SK-N-SH (cell line): ENCODE measurements at regions not wholly inside any gene's neighbourhood (a gene's known extent, or its start where the extent isn't known, plus 50 kb on each side); places are given as distances from the start of the nearest gene placed in this dataset.
A peak's percentile ranks its signal among the peaks of the same experiment; 100 is the strongest.

Source experiments
- CTCF ChIA-PET: fragments of 300-600, 350-600 bp; formaldehyde crosslinking; extraction: SDS; loops from one replicate; lab custom pipeline; 2021; lab: Yijun Ruan, JAX
- POLR2A ChIA-PET: fragments of 350-600 bp; sonication (Branson Sonifier 250); formaldehyde crosslinking; extraction: SDS; loops from one replicate; lab custom pipeline; 2020; ENCODE audit warnings: antibody characterized with exemption, inconsistent platforms; lab: Yijun Ruan, JAX
- DNase-seq: peaks from one replicate; pipeline ENCODE4 v3.0.0; 2012
- H2AFZ ChIP-seq: fragments of 200-600 bp; sonication (generic); 2 replicates; pipeline ENCODE4 v1.8.1; 2016; ENCODE audit warnings: antibody characterized with exemption, mild to moderate bottlenecking, low read depth
- H3F3A ChIP-seq: fragments of 200-600 bp; sonication (generic); replicated peaks from 2 replicates; pipeline ENCODE3; 2016; ENCODE audit warnings: antibody characterized with exemption, mild to moderate bottlenecking; ENCODE audit not compliant: insufficient read depth
- H3K27ac ChIP-seq, 2 experiments: fragments of 200-500 bp in 1 of 2; fragments of 200-600 bp in 1 of 2; sonication (Bioruptor generic) in 1 of 2; sonication (generic), shearing (Covaris generic) in 1 of 2; 2 replicates each; pipeline versions ENCODE4 v1.5.1 to v1.6.1; 2014 to 2016; ENCODE audit warnings: low read depth in 2 of 2, inconsistent platforms in 1 of 2, low read length in 1 of 2, mild to moderate bottlenecking in 1 of 2, mixed read lengths in 1 of 2
- H3K27me3 ChIP-seq: fragments of 200-600 bp; sonication (generic), shearing (Covaris generic); 2 replicates; pipeline ENCODE4 v1.6.1; 2016; ENCODE audit warnings: mixed run types; ENCODE audit not compliant: insufficient read depth
- H3K36me3 ChIP-seq, 2 experiments: fragments of 200-500 bp in 1 of 2; fragments of 200-600 bp in 1 of 2; sonication (Bioruptor generic) in 1 of 2; sonication (generic) in 1 of 2; replicated peaks in 1 of 2; 2 replicates each; pipeline versions ENCODE3 to v1.5.1; 2014 to 2016; ENCODE audit warnings: low read length in 1 of 2, mild to moderate bottlenecking in 1 of 2; ENCODE audit not compliant: insufficient read depth in 2 of 2, control insufficient read depth in 1 of 2
- H3K4me1 ChIP-seq, 2 experiments: fragments of 200-500 bp in 1 of 2; fragments of 200-600 bp in 1 of 2; sonication (Bioruptor generic) in 1 of 2; sonication (generic), shearing (Covaris generic) in 1 of 2; 2 replicates each; pipeline versions ENCODE4 v1.5.1 to v1.6.1; 2014 to 2016; ENCODE audit warnings: low read depth in 1 of 2, low read length in 1 of 2, mixed run types in 1 of 2; ENCODE audit not compliant: insufficient read depth in 2 of 2, control insufficient read depth in 1 of 2
- H3K4me2 ChIP-seq: fragments of 200-600 bp; sonication (generic), shearing (Covaris generic); 2 replicates; pipeline ENCODE4 v1.6.1; 2017; ENCODE audit warnings: mixed run types
- H3K4me3 ChIP-seq, 2 experiments: fragments of 200-500 bp in 1 of 2; fragments of 200-600 bp in 1 of 2; sonication (Bioruptor generic) in 1 of 2; sonication (generic), shearing (Covaris generic) in 1 of 2; 2 replicates each; pipeline versions ENCODE4 v1.5.1 to v1.8.1; 2014 to 2016; ENCODE audit warnings: low read depth in 2 of 2, inconsistent platforms in 1 of 2, low read length in 1 of 2, mild to moderate bottlenecking in 1 of 2, mixed read lengths in 1 of 2, moderate library complexity in 1 of 2
- H3K79me2 ChIP-seq: fragments of 200-600 bp; sonication (generic); 2 replicates; pipeline ENCODE4 v1.8.1; 2017; ENCODE audit warnings: mild to moderate bottlenecking; ENCODE audit not compliant: insufficient read depth
- H3K9ac ChIP-seq: fragments of 200-600 bp; sonication (generic); 2 replicates; pipeline ENCODE4 v1.6.1; 2017; ENCODE audit warnings: mixed run types
- H3K9me2 ChIP-seq: fragments of 200-600 bp; sonication (generic); 2 replicates; pipeline ENCODE4 v1.6.1; 2017; ENCODE audit warnings: mixed run types
- H3K9me3 ChIP-seq: fragments of 200-600 bp; sonication (generic); 2 replicates; pipeline ENCODE4 v1.6.1; 2017; ENCODE audit warnings: mixed run types, mild to moderate bottlenecking, moderate library complexity
- H4K20me1 ChIP-seq: fragments of 200-600 bp; sonication (generic); 2 replicates; pipeline ENCODE4 v1.6.1; 2017; ENCODE audit warnings: mild to moderate bottlenecking, mixed run types; ENCODE audit not compliant: insufficient read depth
- EP300 ChIP-seq, 2 experiments: IDR thresholded peaks; 2 replicates each; pipeline versions ENCODE4 v1.4.0 to v1.6.1; 2012; ENCODE audit warnings: borderline replicate concordance in 1 of 2, low read depth in 1 of 2, low read length in 1 of 2
- EZH2phosphoT487 ChIP-seq: fragments of 200-600 bp; sonication (generic); IDR thresholded peaks from 2 replicates; pipeline ENCODE4 v1.6.1; 2017; ENCODE audit warnings: low read depth, mixed run types, mild to moderate bottlenecking, antibody characterized with exemption, moderate library complexity, borderline replicate concordance
- FOSL2 ChIP-seq: IDR thresholded peaks from 2 replicates; pipeline ENCODE4 v1.4.0; 2012; ENCODE audit warnings: low read depth, mild to moderate bottlenecking, moderate library complexity, borderline replicate concordance
- GATA2 ChIP-seq: sonication (generic); formaldehyde crosslinking; IDR thresholded peaks from 2 replicates; pipeline ENCODE4 v1.5.0; 2020; ENCODE audit warnings: mild to moderate bottlenecking, missing genetic modification reagents
- IRF3 ChIP-seq: fragments of 150-350 bp; IDR thresholded peaks from 2 replicates; pipeline ENCODE4 v1.6.1; 2016; ENCODE audit warnings: mild to moderate bottlenecking, low read depth, low read length
- JUND ChIP-seq: IDR thresholded peaks from 2 replicates; pipeline ENCODE4 v1.4.0; 2012
- RCOR1 ChIP-seq: fragments of 150-350 bp; IDR thresholded peaks from 2 replicates; pipeline ENCODE4 v1.6.1; 2017; ENCODE audit warnings: antibody characterized with exemption, low read length
- RFX5 ChIP-seq: IDR thresholded peaks from 2 replicates; pipeline ENCODE4 v1.6.1; 2012; ENCODE audit warnings: mild to moderate bottlenecking, improper control_type of control experiment, low read length
- TEAD4 ChIP-seq: IDR thresholded peaks from 2 replicates; pipeline ENCODE4 v1.4.0; 2012; ENCODE audit warnings: mild to moderate bottlenecking, borderline replicate concordance; ENCODE audit not compliant: insufficient read depth
- whole genome bisulfite sequencing: methylation state at CpG from one replicate; pipeline ENCODE4 v1.1.6; 2017; ENCODE audit warnings: low lambda C conversion rate; 5-methylcytosine and 5-hydroxymethylcytosine counted together

DNA sequence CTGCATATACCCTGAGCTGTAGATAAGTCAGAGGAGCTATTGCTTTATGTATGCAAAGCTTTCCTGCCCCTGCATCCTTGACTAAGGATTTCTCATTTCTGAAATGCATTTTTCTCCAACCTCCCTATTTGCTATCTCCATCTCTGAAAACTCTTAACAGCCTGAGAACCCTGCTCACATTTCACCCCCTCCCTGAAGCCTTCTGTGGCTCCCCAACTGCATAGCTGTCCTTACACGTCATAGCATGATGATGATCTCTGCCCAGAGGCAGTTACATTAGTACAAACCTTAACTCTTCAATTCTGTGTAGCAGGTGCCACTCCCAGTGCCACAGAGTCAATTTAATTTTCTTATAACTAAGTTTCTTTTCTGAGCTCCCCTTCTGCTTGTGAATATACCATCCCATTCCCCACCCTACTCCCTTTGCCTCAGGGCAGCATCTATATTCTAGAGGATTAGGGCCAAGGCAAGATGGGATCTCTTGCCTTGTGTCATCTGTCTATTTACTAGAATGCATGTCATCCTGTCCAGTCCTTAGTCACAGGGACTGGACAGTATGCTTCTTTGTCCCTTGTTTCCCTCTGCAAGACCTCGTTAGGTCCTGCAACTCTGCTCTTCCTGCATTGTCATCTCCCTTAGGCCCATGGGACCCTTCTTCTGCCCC, 149.7 kb upstream of the SPRY4 start:
- H3K4me2 ChIP-seq: 0 out of 2 replicates have a peak overlapping the region, but pooled peaks have one; percentile 6

DNA sequence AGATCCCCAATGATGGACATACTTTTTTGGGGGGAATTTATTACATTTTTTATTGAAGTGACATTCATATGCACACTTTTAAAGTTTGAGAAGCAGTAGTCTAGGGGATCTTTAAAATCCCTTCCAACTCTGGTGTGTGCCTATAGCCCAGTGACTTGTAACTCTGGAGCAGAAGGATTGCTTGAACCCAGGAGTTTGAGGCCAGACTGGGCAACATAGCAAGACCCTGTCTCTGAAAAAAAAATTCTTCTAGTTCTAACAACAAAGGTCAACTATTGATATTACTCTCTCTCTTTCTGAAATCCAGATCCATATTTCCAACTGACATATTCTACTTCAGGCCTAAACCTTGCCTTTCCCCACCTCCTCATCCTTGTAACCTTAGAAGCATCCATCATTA, 148.2 kb upstream of the SPRY4 start:
- Histone ChIP-seq H3K4me3 (no peak overlapping the region), H2AFZ (peak overlapping the region; percentile 19; the same call in 1 of the 2 replicates), H3K27ac (peak overlapping the region in 1 of 2 experiments; percentile 91; a peak in 2 of 4 replicates), H3K4me1 (peaks cover 6 to 8% of the 10 kb centered on the region in 2 experiments; a peak in 2 of 4 replicates), H3K36me3 (no peaks in the 10 kb centered on the region), H3K9ac (peak overlapping the region; percentile 51), H3F3A (peaks cover 24% of the 10 kb centered on the region), H3K4me2 (peak overlapping the region; percentile 41), H3K79me2 (no peaks in the 10 kb centered on the region), H3K27me3 (no peaks in the 10 kb centered on the region), H3K9me2 (no peaks in the 10 kb centered on the region), H3K9me3 (no peaks in the 10 kb centered on the region), H4K20me1 (no peaks in the 10 kb centered on the region)
- ChIA-PET POLR2A (no interaction called here), CTCF (no interaction called here)
- TF ChIP-seq TEAD4: no peak
- DNase-seq: no peak

More for the DNA sequence above, 149.7 kb upstream of the SPRY4 start:
- H3K79me2 ChIP-seq: no peaks in the 10 kb centered on the region
- H3K9ac ChIP-seq: no peak overlapping the region
- peaks cover 24% of the 10 kb centered on the region for H3F3A ChIP-seq
- no peaks in the 10 kb centered on the region for H3K9me3 ChIP-seq
- 91% methylated on average over 2 of the region's 2 CpGs for WGBS
- TF ChIP-seq EZH2phosphoT487 (no peak), JUND (peak; percentile 57), IRF3 (no peak), RCOR1 (no peak), GATA2 (CRISPR knock-in tag) (no peak), FOSL2 (peak; percentile 45; the same call in 1 of the 2 replicates), RFX5 (no peak), EP300 (IDR thresholded peaks at IDR 0.05; ENCODE audit: borderline replicate concordance in 1 of 2, low read depth in 1 of 2, low read length in 1 of 2) (no peak)
- H3K9me2 ChIP-seq: no peaks in the 10 kb centered on the region
- DNase-seq: no peak
- H3K27me3 ChIP-seq: no peaks in the 10 kb centered on the region
- H3K4me3 ChIP-seq: no peak overlapping the region
- peaks cover 6 to 8% of the 10 kb centered on the region in 2 experiments; a peak in 2 of 4 replicates for H3K4me1 ChIP-seq
- H4K20me1 ChIP-seq: no peaks in the 10 kb centered on the region
- H3K36me3 ChIP-seq: peaks cover 0 to 5% of the 10 kb centered on the region in 2 experiments
- H2AFZ ChIP-seq: no peak overlapping the region
- CTCF ChIA-PET: interaction anchor here (1.3 kb wide), 1 partner anchor 75 kb away, joined by 3 read pairs; no protein-coding TSS in a partner anchor
- H3K27ac ChIP-seq: peak overlapping the region in 1 of 2 experiments; percentile 91; a peak in 2 of 4 replicates
- POLR2A ChIA-PET: no interaction called here
